IPS-NIHi7 (cell line): ENCODE measurements at regions not wholly inside any gene's neighbourhood (a gene's known extent, or its start where the extent isn't known, plus 50 kb on each side); places are given as distances from the start of the nearest gene placed in this dataset.

Experiments used
- DNase-seq: peaks from one replicate; pipeline ENCODE4 v3.0.0; 2012; ENCODE audit warnings: mixed read lengths; ENCODE audit errors: extremely low spot score

DNA sequence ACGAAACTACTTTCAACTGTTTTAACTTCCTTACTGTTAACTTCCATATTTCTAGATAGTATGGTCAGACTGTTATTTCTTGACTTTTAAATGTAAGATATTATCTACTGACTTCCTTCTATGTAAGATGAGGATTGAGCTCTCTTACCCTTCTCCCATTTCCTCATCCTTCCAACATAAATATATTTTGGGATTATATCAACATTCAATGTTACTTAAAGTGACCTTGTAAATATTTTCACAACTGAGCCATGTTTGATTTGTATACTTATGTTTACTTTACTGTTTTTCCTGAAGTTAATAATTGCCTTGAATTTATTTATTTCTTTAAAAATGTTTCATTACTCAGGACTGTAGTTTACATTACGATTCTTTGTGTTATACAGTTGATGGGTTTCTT lies 148.7 kb downstream of the ZIC5 start:
- DNase-seq = no peak

DNA sequence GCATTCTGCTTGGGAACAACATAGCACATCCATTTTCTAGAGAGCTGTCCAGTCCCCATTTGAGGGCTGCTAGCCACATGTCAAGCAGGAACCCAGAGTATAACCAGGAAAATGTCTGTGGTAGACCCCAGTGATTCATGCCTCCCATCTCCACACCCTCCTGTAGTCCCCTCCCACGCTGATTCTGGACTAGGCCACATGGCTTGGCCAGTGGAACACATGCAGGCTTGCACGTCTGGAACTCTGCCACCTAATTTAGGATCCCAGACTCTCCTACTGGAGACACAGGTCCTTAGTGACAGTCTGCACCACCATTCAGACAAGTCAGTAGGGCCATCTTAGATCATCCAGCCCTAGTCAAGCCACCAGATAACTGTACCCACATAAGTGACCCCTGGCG lies 149.8 kb downstream of the ZIC5 start:
- no peak for DNase-seq

DNA sequence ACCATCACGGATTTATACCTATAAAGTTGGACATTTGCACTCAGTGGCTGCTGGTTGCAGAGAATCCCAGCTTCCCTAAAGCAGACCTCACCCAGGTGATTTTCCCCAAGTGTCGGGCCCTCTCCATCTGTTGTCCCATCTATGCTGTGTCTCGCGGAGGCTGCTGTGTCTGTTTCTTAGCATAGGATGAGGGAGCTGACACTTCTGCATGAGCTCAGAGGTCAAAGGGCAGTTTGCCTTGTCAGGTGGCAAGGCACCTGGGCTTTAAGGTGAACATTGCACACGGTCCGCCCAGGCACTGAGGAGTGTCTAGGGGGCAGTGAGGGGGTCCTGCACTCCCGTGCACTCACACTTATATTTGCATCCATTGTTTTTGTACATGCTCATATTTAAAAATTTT lies 151.6 kb downstream of the ZIC5 start:
- DNase-seq = no peak

DNA sequence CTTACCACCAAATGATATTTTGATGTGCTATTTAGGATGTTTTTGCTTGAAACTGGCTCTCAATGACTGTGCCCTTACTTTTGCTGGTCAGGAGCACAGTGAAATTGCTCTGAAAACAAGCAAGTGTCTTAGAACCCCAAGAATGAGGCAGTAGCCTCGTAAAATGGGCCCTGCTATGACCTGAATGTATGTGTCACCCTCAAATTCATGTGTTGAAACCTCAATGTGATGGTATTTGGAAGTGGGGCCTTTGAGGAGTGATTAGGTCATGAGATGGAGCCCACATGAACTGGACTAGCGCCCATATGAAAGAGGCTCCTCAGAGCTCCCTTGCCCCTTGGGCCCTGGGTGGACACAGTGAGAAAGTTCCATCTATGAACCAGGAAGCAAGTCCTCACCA lies 155.2 kb downstream of the ZIC5 start:
- DNase-seq = no peak

DNA sequence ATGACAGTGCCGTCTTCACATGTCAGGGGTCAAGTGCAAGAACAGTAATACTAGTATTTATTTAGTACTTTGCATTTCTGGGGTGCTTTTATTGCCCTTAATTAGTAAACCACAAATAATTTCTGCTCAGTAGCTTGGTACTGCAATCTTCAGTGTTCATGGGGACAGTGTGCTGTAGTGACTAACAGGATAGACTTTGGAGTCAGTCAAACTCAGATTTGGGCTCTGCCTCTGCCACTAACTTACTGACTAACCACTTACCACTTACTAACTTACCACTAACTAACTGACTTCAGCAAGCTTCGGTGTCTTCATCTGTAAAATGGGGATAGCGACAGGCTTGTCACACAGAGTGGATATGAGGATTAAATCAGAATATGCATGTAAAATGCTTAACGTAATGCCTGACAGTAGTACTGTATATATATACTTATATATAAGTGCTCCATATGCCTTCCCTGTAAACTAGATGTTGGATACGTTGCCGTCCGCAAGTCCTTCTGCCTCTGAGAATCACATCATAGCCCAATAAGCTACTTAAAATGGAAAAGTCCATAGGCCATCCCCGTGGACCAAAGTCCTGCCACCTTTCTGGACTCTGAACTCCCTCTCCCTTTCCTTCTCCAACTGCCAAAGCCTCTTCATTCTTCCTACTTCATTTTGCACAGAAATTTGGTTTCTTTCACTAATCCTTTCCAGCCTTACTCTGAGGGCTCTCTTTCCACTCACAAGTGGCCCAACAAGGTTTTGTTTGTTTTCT lies 158.1 kb downstream of the ZIC5 start:
- no peak for DNase-seq

DNA sequence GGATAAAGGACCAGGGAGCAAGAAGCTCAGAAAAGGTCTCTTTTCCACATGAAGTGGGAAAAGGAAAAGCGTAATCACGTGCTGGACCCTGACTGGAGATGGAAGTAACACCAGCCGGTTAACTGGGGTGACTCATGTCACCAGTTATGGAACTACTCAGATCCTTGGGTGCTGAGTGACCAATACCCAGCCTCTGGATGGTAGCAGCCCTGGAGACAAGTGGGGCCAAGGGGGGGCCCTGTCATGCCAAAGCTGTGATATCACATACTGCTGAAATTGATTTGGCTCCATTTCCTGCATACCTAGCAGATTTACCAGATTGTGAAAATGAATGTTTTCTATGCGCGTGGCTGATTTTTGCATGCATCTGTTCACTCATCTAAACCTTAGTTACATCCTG lies 158.9 kb downstream of the ZIC5 start:
- no peak for DNase-seq

DNA sequence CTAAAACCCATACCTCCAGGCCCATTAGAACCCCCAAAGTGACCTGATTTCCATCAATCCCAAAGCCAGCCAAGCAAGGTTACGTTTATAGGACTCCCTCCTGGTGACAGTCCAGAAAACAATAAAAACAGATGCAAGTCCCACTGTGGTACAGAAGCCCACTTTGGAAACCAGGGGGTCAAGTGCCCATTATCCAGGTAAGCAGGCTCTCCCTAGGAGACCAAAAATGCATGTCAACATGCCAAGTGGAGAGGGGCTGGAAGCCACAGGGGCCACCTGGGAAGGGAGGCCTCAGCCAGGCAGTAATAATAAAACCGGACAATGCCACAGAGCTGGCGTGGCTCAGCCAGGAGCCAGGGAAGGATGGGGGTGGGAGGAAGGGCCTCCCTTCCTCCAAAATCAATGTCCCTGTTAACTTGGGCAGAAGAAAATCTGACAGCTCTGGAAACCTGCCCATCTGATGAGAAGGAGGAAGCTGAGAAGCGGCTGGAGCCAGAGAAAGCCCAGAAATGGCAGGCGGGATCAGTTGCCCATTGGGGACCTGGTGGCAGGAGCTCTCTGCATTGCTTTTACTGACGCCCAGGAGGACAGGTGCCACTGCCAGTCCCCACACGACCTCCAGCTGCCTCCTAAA lies 160.4 kb downstream of the ZIC5 start:
- no peak for DNase-seq

DNA sequence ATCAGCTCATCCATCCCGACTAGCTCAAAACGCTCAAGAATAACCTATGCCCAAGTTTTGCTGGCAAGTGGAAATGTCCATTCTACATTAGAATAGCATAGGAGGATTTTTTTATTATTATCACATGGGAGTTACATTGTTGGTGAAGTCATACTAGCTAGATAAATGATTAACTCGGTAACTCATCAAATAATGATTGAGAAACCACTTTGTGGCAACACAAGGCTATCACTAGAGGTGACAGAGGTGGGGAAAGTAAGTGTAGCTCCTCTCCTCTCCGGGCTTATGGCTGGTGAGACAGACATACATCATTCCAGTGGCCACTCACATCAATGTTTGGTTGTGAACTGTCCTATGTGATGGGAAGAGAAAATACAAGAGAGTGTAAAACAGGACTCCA lies 161.6 kb downstream of the ZIC5 start:
- no peak for DNase-seq

DNA sequence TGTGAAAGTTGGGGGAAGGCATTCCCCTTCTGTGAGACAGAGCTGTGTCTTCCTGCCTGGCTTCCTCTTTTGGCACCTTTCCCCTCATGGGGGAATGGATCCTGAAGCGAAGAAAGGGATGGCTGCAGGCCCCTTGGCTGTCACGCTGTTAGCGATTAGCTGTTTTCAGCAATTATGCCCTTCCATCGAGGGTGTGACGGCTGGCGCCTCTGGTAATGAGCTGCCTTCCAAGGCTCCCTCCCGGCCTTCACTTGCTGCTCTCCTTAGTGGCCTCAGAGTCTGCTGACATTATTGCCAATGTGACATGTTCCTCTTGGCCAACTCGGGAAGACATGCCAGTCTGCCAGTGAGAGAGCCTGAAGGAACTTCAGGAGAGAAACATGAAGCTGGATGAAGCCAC lies 162.1 kb downstream of the ZIC5 start:
- no peak for DNase-seq

DNA sequence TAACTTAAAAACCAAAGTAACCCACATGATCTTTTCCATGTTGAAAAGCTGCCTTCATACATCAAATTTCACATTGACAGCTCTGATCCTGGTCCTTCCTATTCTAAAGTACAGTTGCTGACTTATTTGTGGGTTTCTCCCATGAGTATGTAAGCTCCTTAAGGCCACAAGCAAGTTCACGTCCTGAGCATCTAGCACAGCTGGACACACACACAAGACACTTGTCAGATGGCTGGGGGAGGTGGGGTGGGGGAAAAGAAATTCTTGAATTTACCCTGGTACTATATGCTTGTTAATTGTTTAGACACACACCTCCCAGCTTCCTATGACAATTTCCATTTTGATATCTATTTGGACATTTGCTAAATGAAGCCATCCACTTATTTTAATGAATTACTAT lies 162.8 kb downstream of the ZIC5 start:
- no peak for DNase-seq

DNA sequence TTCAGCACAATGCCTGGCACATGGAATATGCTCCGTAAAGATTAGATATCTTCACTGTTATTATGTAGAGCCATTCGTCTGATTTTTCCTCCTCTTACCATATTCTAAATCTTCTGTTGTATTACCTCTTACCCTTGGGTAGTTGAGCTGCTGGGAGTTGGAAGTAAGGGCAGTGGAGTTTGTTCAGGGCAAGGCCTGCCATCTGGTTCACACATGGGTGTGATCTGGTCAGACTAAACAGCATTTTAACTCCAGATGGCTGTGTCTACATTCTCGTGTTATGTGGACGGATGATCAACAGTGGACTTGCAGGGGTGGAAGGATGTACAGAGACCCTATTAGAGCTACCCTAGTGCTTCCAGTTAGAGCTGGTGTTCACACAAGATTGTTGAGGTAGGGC lies 164.9 kb downstream of the ZIC5 start:
- no peak for DNase-seq

DNA sequence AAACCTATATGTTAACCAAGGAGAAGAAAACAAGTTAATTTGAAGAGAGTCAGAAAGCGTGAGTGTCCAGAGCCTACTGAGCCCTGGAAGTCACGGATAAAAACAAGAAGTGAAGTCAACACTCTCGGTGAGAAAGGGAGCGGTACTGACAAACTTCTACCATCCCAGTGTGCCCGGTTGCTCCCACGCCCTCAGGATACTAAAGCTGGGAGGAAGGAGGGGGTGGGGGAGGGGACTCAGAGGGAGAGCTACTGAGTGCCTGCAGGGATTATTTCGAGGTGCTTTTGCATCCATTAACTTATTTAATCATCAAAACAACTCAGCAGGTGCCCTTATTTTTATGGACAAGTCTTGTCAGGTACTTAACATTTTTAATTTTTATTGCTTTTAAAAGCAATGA lies 166.2 kb downstream of the ZIC5 start:
- peak; percentile 81 for DNase-seq

DNA sequence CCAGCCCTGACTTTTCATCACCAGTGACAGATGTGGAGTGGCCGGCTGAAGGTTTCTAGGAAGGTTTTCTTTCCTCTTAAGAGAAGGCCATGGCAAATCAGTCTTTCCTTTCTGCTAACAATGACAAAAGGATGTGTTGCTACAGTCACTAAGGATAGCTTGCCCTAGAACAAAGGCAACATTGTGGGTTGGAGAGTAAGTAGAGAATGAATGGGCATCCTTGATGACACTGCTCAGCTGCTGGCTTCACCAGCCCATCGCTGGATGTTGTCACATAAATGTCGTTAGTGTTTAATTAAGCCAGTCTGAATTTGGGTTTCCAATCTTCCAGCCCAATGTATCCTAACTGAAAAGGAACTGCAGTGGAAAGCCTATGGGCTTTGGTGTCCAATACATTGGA lies 168.4 kb downstream of the ZIC5 start:
- DNase-seq = no peak

DNA sequence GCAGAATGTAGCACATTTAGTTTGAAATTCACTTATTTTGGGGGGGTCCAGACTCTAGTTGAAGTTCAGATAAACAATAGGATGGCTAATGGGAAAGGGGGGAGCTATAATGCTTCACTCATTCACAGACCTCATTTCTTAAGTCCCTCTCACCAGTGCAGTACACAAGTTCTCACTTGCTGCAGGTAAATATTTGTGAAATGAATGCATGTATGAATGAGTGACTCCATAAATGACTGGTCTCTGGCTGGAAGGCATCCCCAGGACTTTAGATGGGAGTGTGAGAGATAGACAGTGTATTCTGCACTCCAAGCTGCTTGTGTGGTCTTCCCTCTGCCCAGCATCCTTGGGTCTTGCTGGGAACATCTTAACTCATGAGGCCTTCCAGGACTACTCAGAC lies 169.2 kb downstream of the ZIC5 start:
- no peak for DNase-seq

DNA sequence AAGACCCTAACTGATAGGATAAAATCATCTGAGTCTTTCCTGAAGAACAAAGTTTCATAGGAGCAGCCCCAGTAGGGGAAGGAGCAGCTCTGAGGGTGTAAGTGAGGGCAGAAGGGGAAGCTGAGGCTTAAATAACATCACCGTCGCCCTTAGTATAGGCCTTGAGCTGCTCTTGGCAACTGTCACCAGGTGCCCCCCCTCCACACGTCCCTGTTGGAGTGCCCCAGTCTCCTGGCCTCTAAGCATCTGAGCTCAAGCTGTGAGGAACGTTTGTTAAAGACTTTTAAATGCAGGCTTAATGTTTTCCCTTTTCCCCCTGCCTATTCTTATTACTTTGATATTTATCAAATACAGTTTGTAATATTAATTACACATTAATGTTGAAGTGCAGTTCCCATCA lies 170.6 kb downstream of the ZIC5 start:
- peak; percentile 41 for DNase-seq

DNA sequence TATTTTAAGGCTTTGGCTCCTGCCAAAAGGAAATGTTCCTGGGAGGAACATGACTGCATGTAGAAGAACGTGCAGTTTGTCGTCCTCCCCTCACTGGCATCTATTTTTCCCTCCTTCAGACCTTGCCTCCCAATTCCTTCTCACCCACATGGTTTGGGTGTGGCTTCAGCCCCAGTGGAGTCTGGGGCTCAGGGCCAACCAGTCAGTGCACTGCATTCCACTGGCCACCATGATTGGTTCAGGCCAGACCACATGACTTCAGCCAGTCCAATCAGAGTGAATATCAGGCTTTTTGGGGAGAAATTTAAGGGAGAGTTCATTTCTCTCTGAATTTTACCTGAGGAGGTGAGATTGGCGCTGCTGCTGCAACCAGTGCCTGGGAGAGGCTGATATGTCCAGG lies 171.6 kb downstream of the ZIC5 start:
- no peak for DNase-seq

DNA sequence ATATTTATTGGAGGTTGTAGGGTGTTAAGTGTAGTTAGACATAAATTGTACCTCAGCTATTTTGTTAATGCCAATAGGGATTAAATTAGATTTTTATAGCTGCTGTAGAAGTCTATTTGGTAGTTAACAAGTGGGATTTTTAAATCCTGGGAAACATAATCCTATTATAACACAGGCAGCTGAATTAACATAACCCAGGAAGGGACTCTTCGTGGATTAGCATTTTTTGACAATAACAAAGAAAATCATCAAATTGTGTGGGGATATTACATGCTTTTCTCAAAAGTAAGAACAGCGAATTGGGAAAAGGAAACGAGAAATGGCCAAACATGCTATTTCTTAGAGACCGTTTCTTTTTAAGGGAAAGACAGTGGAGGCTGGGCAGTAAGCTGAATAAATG lies 172.8 kb downstream of the ZIC5 start:
- DNase-seq = no peak

DNA sequence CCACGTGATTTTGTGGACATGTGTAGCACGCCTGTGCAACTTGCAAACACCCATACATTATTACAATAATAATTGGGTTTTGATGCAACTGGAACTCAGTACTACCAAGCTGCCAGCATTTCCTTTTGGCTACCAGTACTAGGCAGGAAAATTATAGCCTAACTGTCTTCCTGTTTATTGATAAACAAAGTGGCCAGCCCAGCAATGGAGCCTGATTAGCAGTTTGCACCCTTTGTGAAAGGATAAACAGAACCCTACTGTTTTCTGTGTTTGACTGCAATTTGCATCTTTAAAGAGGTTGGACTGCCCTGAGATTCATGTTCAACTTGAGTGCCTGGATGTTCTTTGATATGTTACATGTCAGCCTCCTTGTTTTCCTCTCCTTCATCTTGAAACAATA lies 173.9 kb downstream of the ZIC5 start:
- no peak for DNase-seq

DNA sequence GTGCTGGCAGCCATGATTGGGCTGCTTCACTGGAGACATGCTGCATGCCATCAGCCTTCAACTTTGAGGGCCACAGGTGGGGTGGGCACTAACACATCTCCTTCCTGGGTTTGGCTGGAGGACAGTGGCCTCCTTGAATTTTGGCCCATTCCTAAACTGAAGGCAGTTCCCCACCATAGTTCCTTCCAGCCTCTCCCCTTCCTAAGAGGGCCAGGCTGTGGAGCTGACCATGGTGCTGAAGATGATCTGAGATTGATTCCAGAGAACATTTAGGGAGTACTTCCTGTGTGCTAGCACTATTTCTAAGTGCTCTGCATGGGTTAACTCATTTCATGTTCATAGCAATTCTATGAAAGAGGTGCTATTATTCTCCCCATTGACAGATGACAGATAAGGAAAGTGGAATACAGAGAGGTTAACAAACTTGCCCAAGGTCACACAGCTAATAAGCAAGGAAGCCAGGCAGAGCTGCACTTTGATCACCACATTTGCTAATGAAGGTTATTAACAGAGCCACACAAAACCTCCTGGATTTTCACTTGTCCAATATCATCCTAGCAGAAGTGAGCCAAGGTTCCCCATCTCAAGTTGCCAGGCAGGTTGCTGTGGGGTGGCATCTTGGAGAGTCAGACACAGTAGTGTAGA lies 175.3 kb downstream of the ZIC5 start:
- DNase-seq = peak; percentile 67

DNA sequence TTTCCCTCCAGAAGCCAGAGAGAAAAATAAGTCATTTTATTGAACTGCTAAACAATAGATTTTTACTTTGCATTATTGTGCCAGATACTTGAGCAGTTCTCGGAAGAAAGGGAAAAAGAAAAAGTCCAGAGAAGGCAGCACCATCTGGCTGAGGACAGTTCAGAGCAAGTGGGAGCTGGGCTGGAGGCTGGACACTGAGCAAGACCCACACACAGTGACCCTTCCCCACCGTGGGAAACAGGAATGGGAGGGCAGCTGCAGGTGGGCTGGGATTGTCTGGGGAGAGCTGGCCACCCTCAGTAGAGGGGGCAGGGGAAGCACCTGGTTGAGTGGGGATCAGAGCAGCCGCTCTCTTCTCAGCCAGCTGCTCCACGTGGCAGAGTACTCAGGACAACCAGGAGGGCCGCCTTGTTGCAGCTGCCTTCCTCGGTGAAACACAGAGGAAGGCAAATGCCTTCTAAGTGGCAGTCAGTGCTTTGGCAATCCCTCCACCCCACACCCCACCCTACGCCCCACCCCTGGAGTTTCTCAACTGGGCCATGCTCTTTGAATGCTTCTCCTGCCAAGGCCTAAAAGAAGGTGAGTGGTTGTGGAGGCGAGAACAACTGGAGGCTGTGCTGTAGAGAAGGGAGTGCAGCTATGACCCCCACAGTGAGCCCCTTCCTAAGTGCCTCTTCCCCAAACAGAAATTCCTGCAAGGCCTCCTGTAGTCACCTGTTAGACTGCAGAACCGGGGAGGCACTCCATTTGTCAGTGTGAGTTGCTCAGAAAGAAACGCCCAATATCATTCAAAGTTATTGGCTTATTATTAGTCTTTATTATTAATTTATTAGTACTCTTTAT lies 179.3 kb downstream of the ZIC5 start:
- no peak for DNase-seq

DNA sequence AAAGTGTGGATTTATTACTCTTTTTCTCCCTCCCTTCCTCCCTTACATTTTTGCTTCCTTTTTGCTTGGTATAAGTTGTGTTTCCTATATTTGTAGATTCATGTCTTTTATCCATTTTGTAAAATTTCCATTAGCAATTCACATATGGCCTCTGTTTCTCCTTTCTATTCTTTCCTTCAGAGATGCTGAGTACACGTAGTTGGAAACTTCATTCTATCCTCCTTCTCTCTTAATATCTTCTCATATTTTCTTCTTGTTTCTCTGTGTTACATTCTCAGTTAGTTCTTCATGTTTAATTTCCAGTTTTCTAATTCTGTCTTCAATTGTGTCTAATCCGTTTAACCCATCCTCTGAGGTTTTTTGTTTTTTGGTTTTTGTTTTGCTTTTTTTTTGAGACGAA lies 188.9 kb downstream of the ZIC5 start:
- DNase-seq = no peak

DNA sequence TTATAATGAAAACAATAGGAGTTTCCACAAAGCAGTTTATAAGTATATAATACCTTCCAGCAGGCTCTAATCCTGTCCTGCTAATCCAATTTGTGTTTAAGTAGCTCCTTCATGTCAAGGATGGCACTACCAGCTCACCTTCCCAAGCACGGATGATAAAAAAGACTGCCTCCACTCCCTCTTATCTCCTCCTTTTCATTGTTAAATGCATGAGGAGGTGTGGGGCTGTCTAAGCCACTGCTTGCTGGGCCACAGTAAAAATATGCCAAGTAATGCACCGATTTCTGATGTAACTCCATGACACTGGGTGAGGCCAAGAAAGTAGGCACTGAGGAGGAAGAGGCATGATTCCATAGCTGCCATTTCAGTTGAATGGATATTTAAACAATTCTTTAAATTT lies 193.1 kb downstream of the ZIC5 start:
- no peak for DNase-seq
